TTC549 (cell line): ENCODE measurements at regions not wholly inside any gene's neighbourhood (a gene's known extent, or its start where the extent isn't known, plus 50 kb on each side); places are given as distances from the start of the nearest gene placed in this dataset.
"Not testable (repeated sequence)": the region's sequence is repeated elsewhere in the genome, so short reads cannot be mapped to it uniquely, and the experiment has no call there.

Experiments
- FAIRE-seq: peaks from 2 replicates; lab custom pipeline; 2012; peaks lifted over from hg19 to GRCh38; lab: Jason Lieb, UNC

- no peak for FAIRE-seq
These were observed 326.8 kb downstream of the TBL1XR1 start for GRCh38 chr3:176870451-176870850.

- no peak for FAIRE-seq
These were observed 329.3 kb downstream of the TBL1XR1 start for GRCh38 chr3:176867681-176868663.

DNA sequence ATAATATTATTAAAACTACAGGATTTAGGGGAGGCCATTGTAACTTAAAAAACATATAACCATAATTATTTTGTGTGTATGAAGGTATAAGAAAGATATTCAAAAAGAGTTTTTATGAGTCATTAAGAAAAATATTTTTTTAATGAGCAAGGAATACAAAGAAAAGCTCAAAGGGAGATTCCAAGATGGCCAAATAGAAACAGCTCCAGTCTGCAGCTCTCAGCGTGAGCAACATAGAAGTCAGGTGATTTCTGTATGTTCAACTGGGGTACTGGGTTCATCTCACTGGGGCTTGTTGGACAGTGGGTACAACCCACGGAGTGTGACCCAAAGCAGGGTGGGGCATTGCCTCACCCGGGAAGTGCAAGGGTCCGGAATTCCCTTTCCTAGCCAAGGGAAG lies 336.1 kb downstream of the TBL1XR1 start:
- FAIRE-seq, result no peak

- no peak for FAIRE-seq
These were observed 340.6 kb downstream of the TBL1XR1 start for GRCh38 chr3:176856721-176857120.

- no peak for FAIRE-seq
These were observed 341.3 kb downstream of the TBL1XR1 start for GRCh38 chr3:176855901-176856486.

DNA sequence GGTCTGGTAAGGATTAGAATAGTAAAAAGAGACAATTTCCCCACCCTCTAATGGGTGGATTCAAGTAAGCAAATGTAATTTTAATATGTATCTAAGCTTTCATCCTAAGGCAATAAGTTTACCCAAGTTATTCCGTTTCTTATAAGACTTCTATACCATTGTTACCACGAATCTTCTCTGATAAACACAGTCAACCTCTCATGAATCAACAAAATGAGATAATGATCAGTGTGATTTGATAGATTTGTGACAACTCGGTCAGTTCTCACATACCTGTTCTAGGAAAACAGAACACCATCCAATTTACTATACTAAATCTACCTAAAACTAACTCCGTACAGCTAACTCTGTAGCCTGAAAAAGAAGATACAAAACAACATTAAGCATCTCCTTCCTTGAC lies 342.1 kb downstream of the TBL1XR1 start:
- no peak for FAIRE-seq

GRCh38 chr3:176850498-176850897 lies 346.8 kb downstream of the TBL1XR1 start:
- FAIRE-seq, result no peak

DNA sequence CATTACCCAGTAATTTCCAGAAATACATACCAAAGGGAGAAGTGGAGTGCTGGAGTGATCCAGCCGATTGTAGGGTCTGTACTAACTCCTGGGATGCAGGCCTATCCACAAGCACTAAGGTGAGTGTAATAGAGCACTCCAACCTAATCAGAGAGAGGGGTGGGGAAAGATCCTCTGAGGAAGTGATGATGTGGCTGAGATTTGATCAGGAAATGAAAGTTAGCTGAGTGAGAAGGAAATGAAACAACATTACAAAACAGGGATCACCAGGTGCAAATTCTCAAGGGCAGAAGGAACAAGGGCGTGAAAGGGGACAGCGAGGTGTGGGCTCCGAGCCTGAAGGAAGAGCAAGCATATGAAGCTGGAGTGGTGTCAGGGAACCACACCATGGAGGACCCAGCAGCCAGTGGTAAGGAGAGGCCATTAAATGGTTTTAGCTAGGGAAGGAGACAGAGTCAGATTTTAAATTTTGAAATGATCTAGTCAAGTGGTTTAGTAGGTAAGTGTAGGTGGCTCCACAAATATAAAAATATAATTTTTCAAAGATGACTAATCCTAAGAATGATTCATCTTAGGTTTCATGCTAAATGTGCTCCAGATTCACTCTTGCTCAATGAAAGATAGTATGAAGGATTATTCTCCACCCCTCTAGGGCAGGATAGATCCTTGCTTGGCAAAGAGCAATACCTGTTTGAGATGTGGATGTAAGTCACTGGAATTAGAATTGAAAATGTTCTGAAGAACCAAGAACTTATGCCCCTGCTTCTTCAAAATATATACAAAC lies 348.7 kb downstream of the TBL1XR1 start:
- FAIRE-seq, result no peak

DNA sequence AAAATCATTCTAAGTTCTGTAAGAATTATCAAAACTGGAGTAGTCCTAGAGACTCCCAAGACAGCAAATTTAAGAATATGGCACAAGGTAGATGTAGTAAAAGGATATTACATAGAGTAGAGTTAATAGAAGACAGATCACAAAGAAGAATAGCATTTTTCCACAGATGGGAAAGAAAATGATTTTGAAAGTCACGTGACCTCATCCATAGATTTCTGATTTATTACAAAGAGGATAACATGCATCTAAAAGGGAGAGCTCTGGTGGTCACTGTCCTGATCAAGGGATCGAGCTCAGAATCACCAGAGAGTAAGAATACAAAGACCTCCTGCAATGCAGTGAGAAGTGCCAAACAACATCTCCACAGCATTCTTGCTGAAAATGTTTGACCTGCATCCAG lies 354.4 kb downstream of the TBL1XR1 start:
- FAIRE-seq, result no peak

- no peak for FAIRE-seq
These were observed 356.5 kb downstream of the TBL1XR1 start for GRCh38 chr3:176840641-176841286.

DNA sequence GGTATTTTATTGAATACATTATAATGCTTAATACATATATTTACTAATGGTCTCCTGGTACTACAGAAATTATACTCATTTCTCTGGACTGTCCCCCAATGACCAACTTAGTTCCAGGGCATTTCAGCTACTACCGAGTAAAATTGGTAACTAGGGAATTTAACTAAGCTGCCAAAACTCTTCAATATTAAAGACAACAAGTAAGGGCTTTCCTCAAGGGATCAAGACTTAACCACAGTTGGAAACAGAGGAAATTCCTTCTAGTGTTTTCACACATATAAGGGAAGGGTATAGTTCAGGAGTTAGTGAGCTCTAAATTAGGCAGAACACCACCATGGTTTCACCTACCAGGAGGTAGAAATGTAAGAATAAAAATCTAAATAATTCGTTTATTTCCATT lies 357.4 kb downstream of the TBL1XR1 start:
- no peak for FAIRE-seq

DNA sequence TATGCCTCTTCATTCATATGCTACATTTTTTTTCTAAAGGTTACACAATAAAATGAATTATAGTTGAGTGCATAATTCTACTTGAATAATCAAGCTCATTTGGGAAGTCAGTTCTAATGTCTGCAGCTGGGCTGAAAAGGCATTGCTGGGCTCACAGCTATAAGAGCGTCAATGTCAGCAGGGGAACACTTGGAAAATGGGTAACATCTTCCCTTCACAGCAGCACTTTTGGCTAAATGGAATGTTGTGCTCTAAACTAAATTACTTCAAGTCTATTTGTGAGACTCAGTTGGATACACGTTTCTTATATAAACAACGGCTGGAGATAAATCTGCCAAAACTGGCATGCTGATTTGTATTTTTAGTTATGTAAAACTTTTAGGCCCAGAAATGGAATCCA lies 357.8 kb downstream of the TBL1XR1 start:
- FAIRE-seq, result no peak

DNA sequence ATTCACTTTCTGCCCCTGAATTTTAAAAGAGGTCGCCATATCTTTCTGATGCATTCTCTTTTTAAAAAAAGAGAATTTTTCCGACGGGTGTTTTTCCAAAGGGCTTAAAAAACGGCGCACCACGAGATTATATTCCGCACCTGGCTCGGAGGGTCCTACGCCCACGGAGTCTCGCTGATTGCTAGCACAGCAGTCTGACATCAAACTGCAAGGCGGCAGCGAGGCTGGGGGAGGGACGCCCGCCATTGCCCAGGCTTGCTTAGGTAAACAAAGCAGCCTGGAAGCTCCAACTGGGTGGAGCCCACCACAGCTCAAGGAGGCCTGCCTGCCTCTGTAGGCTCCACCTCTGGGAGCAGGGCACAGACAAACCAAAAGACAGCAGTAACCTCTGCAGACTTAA lies 370.0 kb downstream of the TBL1XR1 start:
- not testable (repeated sequence) for FAIRE-seq

- no peak for FAIRE-seq
These were observed 372.5 kb downstream of the TBL1XR1 start for GRCh38 chr3:176824811-176825210.

- FAIRE-seq, result no peak
These were observed 376.5 kb downstream of the TBL1XR1 start for GRCh38 chr3:176820764-176821163.

DNA sequence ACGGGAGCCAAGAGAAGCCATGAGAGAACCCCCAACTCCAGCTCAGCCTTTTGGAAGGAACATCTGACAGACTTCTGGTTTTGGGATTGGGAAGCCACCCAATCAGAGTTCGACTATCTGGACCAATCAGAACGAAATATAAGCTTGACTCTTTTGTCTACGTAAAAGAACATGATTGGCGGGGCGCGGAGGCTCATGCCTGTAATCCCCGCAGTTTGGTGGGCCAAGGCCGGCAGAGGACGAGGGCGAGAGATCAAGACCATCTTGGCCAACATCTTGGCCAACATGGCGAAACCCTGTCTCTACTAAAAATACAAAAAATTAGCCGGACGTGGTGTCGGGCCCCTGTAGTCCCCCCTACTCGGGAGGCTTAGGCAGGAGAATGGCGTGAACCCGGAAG lies 380.3 kb downstream of the TBL1XR1 start:
- no peak for FAIRE-seq

DNA sequence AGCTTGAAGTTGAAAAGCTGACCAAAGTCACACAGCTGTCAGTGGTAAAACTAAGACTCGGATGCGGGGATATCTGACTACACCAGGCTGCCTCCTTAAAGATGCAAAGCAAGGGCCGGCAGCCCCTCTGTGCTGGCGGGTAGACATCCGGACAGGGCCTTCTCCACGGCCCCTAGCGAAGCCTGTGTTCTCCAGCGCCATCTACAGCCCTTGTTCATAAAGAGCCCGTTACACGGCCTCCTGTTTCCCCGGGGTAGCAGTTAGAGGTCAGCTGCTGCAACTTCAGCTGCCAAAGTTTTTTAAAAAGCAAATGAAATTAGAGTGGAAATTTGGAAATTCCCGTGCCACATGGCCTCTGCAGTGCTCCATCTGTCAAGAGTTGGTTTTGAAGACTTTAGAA lies 383.0 kb downstream of the TBL1XR1 start:
- no peak for FAIRE-seq

DNA sequence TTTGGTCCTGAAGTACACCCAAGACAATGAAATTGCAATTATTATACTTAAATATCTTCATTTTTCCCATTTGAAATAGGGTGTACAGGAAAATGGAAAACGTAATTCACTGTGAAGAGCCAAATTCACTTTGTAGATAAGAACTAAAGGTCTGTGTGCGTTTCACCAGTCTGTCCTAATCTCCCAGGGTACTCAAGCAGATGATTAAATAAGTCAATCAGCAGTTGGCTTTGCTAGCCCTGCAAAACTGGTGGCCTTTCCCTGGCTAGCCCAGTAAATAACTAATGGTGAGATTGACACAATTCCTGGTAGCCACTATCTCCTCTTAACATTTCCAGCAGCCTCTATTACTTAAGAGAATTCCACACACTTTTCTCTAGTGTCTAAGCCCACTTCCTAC lies 389.3 kb downstream of the TBL1XR1 start:
- FAIRE-seq, result no peak

DNA sequence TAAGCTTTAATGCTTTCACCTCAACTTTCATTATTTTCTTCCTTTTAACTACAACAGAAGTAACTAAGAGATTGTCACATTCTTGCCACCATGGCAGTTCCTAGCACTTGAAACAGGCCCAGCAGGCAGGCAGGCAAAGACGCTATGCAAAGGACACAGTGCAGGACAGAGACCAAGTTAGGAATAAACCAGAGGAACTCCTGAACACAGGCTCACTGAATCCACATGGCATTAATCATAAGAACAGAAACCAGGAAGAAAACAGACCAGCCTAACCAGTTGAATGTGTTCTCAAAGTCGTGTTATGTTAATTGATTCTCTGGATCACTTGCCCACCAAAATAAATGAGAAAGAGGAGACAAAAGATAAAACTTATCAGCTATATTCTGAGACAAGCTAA lies 397.6 kb downstream of the TBL1XR1 start:
- no peak for FAIRE-seq

DNA sequence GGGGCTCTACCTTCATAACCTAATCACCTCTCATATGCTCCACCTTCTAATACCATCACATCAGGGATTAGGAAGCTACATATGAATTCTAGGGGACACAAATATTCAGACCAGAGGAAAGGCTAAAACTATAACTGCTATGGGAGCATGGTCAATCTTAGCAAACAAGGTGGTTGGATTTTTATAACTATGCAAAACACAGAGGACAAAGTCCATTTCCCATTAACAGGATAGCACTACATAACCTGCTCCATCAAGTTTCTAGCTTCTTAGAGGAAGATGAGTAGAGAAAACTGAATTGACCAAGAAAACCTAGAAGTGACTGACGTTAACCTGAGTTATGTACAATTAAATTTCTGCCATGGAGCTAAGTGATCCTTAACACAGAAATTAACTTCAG lies 398.6 kb downstream of the TBL1XR1 start:
- no peak for FAIRE-seq

DNA sequence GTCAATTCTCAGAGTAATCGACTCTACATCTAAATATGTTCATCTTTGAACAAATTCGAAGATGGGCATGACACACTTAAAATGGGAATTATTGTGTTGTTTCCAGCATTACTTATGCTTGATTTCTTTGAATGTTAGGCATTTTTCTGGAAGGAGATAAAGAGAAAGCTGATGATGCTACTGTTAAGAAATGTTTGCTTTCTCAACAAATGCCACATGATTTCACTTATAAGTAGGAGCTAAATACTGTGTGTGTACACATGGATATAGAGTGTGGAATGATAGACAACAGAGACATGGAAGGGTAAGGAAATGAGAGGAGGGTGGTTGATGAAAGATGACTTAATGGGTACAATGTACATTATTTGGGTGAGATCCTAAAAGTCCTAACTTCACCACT lies 400.9 kb downstream of the TBL1XR1 start:
- no peak for FAIRE-seq

- FAIRE-seq, result no peak
These were observed 401.4 kb downstream of the TBL1XR1 start for GRCh38 chr3:176795891-176796290.
